ENCODE measurements at regions not wholly inside any gene's neighbourhood (a gene's known extent, or its start where the extent isn't known, plus 50 kb on each side); places are given as distances from the start of the nearest gene placed in this dataset.
A peak's percentile ranks its signal among the peaks of the same experiment; 100 is the strongest.

- Histone ChIP-seq H3K4me1 (ENCODE audit: control insufficient read depth in 2 of 3, insufficient read depth in 2 of 3, low read depth in 1 of 3, low read length in 3 of 3) (no peaks in the 10 kb centered on the region), H3K4me3 (ENCODE audit: low read length in 3 of 3) (no peak overlapping the region), H3K36me3 (ENCODE audit: control insufficient read depth in 2 of 3, insufficient read depth in 3 of 3, low read length in 3 of 3) (no peaks in the 10 kb centered on the region), H3K27me3 (ENCODE audit: control insufficient read depth, insufficient read depth, low read length) (no peaks in the 10 kb centered on the region), H3K9ac (ENCODE audit: low read length in 3 of 3) (no peak overlapping the region), H3K27ac (ENCODE audit: low read depth in 2 of 2, low read length in 2 of 2) (no peak overlapping the region), H3K9me3 (ENCODE audit: control insufficient read depth in 2 of 3, insufficient read depth in 1 of 3, low read length in 3 of 3) (no peaks in the 10 kb centered on the region)
- no peak for TF ChIP-seq CTCF (IDR thresholded peaks at IDR 0.05; ENCODE audit: borderline replicate concordance, extremely low read depth, insufficient read depth)
- intact Hi-C loops (cut with DNase I) = no loop called here
- peak in 2 of 5 donors; percentile 41 to 72 for DNase-seq
- FAIRE-seq = no peak
Observed at GRCh38 chr4:11021333-11021732, 336.8 kb upstream of the CLNK start.

GRCh38 chr4:11019451-11020240, 335.1 kb upstream of the CLNK start:
- TF ChIP-seq CTCF (IDR thresholded peaks at IDR 0.05; ENCODE audit: borderline replicate concordance, extremely low read depth, insufficient read depth) = no peak
- DNase-seq (no peak), FAIRE-seq (no peak)
- Histone ChIP-seq H3K27ac (ENCODE audit: low read depth in 2 of 2, low read length in 2 of 2) (no peak overlapping the region), H3K9me3 (ENCODE audit: control insufficient read depth in 2 of 3, insufficient read depth in 1 of 3, low read length in 3 of 3) (no peaks in the 10 kb centered on the region), H3K9ac (ENCODE audit: low read length in 3 of 3) (no peak overlapping the region), H3K27me3 (ENCODE audit: control insufficient read depth, insufficient read depth, low read length) (no peaks in the 10 kb centered on the region), H3K36me3 (ENCODE audit: control insufficient read depth in 2 of 3, insufficient read depth in 3 of 3, low read length in 3 of 3) (no peaks in the 10 kb centered on the region), H3K4me1 (ENCODE audit: control insufficient read depth in 2 of 3, insufficient read depth in 2 of 3, low read depth in 1 of 3, low read length in 3 of 3) (no peaks in the 10 kb centered on the region), H3K4me3 (ENCODE audit: low read length in 3 of 3) (no peak overlapping the region)
- intact Hi-C loops (cut with DNase I) = no loop called here

GRCh38 chr4:11014199-11014598, 329.6 kb upstream of the CLNK start:
- Histone ChIP-seq H3K36me3 (ENCODE audit: control insufficient read depth in 2 of 3, insufficient read depth in 3 of 3, low read length in 3 of 3) (no peaks in the 10 kb centered on the region), H3K9ac (ENCODE audit: low read length in 3 of 3) (no peak overlapping the region), H3K27me3 (ENCODE audit: control insufficient read depth, insufficient read depth, low read length) (no peaks in the 10 kb centered on the region), H3K9me3 (ENCODE audit: control insufficient read depth in 2 of 3, insufficient read depth in 1 of 3, low read length in 3 of 3) (no peaks in the 10 kb centered on the region), H3K4me3 (ENCODE audit: low read length in 3 of 3) (no peak overlapping the region), H3K4me1 (ENCODE audit: control insufficient read depth in 2 of 3, insufficient read depth in 2 of 3, low read depth in 1 of 3, low read length in 3 of 3) (no peaks in the 10 kb centered on the region), H3K27ac (ENCODE audit: low read depth in 2 of 2, low read length in 2 of 2) (no peak overlapping the region)
- DNase-seq (no peak), FAIRE-seq (no peak)
- intact Hi-C loops (cut with DNase I) = no loop called here
- no peak for TF ChIP-seq CTCF (IDR thresholded peaks at IDR 0.05; ENCODE audit: borderline replicate concordance, extremely low read depth, insufficient read depth)

Data from kidney (tissue), 13 donors.